H1 (cell line): ENCODE measurements at regions not wholly inside any gene's neighbourhood (a gene's known extent, or its start where the extent isn't known, plus 50 kb on each side); places are given as distances from the start of the nearest gene placed in this dataset.
A peak's percentile ranks its signal among the peaks of the same experiment; 100 is the strongest.

Experiments
- CTCF ChIA-PET: fragments of 300-600 bp; sonication (Branson Sonifier 250); formaldehyde crosslinking; loops from one replicate; lab custom pipeline; 2021; ENCODE audit not compliant: partially characterized antibody; lab: Charles Lee
- POLR2A ChIA-PET: fragments of 300-600 bp; sonication (Branson Sonifier 250); formaldehyde crosslinking; loops from one replicate; lab custom pipeline; 2021; ENCODE audit warnings: inconsistent platforms; ENCODE audit not compliant: partially characterized antibody; lab: Charles Lee
- DNase-seq, 2 experiments: peaks; one replicate each; pipeline versions ENCODE4 v3.0.0 to v3.0.0-alpha.2; 2010 to 2022; ENCODE audit warnings: low spot score in 2 of 2, low read depth in 1 of 2, mixed read lengths in 1 of 2
- FAIRE-seq: peaks from 2 replicates; lab custom pipeline; 2011; peaks lifted over from hg19 to GRCh38; lab: Jason Lieb, UNC
- H2AFZ ChIP-seq: 2 replicates; pipeline ENCODE4 v1.8.1; 2012; ENCODE audit warnings: low read length, inconsistent platforms
- H2AK5ac ChIP-seq: 2 replicates; pipeline ENCODE4 v1.6.1; 2013; ENCODE audit warnings: low read depth, low read length
- H2BK120ac ChIP-seq: replicated peaks from 2 replicates; pipeline ENCODE3; 2013; ENCODE audit warnings: low read depth, low read length, inconsistent platforms
- H2BK12ac ChIP-seq: 2 replicates; pipeline ENCODE4 v1.6.1; 2013; ENCODE audit warnings: low read depth, low read length
- H2BK15ac ChIP-seq: 2 replicates; pipeline ENCODE4 v1.6.1; 2013; ENCODE audit warnings: low read length
- H2BK20ac ChIP-seq: 2 replicates; pipeline ENCODE4 v1.6.1; 2013; ENCODE audit warnings: low read length
- H2BK5ac ChIP-seq: 2 replicates; pipeline ENCODE4 v1.6.1; 2013; ENCODE audit warnings: low read depth, low read length
- H3K14ac ChIP-seq: 2 replicates; pipeline ENCODE4 v1.6.1; 2013; ENCODE audit warnings: inconsistent platforms; ENCODE audit not compliant: insufficient read length
- H3K18ac ChIP-seq: 2 replicates; pipeline ENCODE4 v1.6.1; 2013; ENCODE audit warnings: low read length; ENCODE audit errors: extremely low read depth
- H3K23ac ChIP-seq: 2 replicates; pipeline ENCODE4 v1.6.1; 2013; ENCODE audit warnings: inconsistent platforms; ENCODE audit not compliant: insufficient read length
- H3K23me2 ChIP-seq: 2 replicates; pipeline ENCODE4 v1.6.1; 2013; ENCODE audit warnings: low read depth, low read length
- H3K27ac ChIP-seq: 2 replicates; pipeline ENCODE4 v1.6.1; 2011; ENCODE audit warnings: low read depth, low read length, inconsistent platforms
- H3K27me3 ChIP-seq, 4 experiments: replicated peaks in 1 of 4; 1 replicate in 1 of 4; 2 replicates in 3 of 4; pipeline versions ENCODE4 v1.6.1 to v1.8.1; 2011 to 2013; ENCODE audit warnings: low read length in 3 of 4, mild to moderate bottlenecking in 3 of 4, inconsistent platforms in 2 of 4, mixed read lengths in 2 of 4, moderate library complexity in 1 of 4; ENCODE audit not compliant: control insufficient read depth in 3 of 4, insufficient read depth in 3 of 4; ENCODE audit errors: extremely low read depth in 1 of 4
- H3K36me3 ChIP-seq, 4 experiments: 2 replicates each; pipeline versions ENCODE4 v1.6.1 to v1.8.1; 2011 to 2013; ENCODE audit warnings: mild to moderate bottlenecking in 4 of 4, low read length in 3 of 4, moderate library complexity in 2 of 4, control low read depth in 1 of 4, inconsistent platforms in 1 of 4; ENCODE audit not compliant: insufficient read depth in 4 of 4, control insufficient read depth in 2 of 4
- H3K4ac ChIP-seq: replicated peaks from 2 replicates; pipeline ENCODE3; 2013; ENCODE audit warnings: low read length, low read depth, mixed read lengths, inconsistent platforms; ENCODE audit not compliant: insufficient read length
- H3K4me1 ChIP-seq, 4 experiments: replicated peaks in 1 of 4; 1 replicate in 1 of 4; 2 replicates in 3 of 4; pipeline versions ENCODE4 v1.6.1 to v1.8.1; 2011 to 2013; ENCODE audit warnings: low read length in 3 of 4, inconsistent platforms in 2 of 4, mixed read lengths in 1 of 4; ENCODE audit not compliant: insufficient read depth in 4 of 4, control insufficient read depth in 3 of 4
- H3K4me2 ChIP-seq, 2 experiments: 2 replicates each; pipeline versions ENCODE4 v1.6.1 to v1.8.1; 2011 to 2013; ENCODE audit warnings: low read depth in 2 of 2, low read length in 2 of 2, control low read depth in 1 of 2, inconsistent platforms in 1 of 2, mild to moderate bottlenecking in 1 of 2; ENCODE audit not compliant: insufficient read depth in 1 of 2
- H3K4me3 ChIP-seq, 4 experiments: fragments of 200-600, 300-600 bp in 1 of 4; sonication (generic), shearing (Covaris generic), sonication (Bioruptor Twin) in 1 of 4; 2 replicates each; pipeline versions ENCODE4 v1.5.1 to v1.8.1; 2011 to 2016; ENCODE audit warnings: low read length in 4 of 4, low read depth in 3 of 4, control low read depth in 2 of 4, inconsistent platforms in 2 of 4, mild to moderate bottlenecking in 2 of 4, mixed read lengths in 1 of 4, moderate library complexity in 1 of 4; ENCODE audit not compliant: insufficient read depth in 2 of 4; ENCODE audit errors: extremely low read depth in 1 of 4
- H3K56ac ChIP-seq: replicated peaks from 2 replicates; pipeline ENCODE3; 2013; ENCODE audit warnings: low read depth, mild to moderate bottlenecking, mixed read lengths, low read length, inconsistent platforms; ENCODE audit not compliant: insufficient read length
- H3K79me1 ChIP-seq: 2 replicates; pipeline ENCODE4 v1.6.1; 2013; ENCODE audit warnings: low read depth, low read length, control low read depth
- H3K79me2 ChIP-seq, 2 experiments: 2 replicates each; pipeline versions ENCODE4 v1.6.1 to v1.8.1; 2012 to 2013; ENCODE audit warnings: low read length in 2 of 2, mild to moderate bottlenecking in 2 of 2, inconsistent platforms in 1 of 2; ENCODE audit not compliant: insufficient read depth in 2 of 2, control insufficient read depth in 1 of 2
- H3K9ac ChIP-seq, 4 experiments: replicated peaks in 1 of 4; 1 replicate in 1 of 4; 2 replicates in 3 of 4; pipeline versions ENCODE4 v1.6.1 to v1.8.1; 2011 to 2013; ENCODE audit warnings: low read depth in 3 of 4, low read length in 3 of 4, control low read depth in 2 of 4, mild to moderate bottlenecking in 2 of 4, moderate library complexity in 2 of 4, inconsistent platforms in 1 of 4; ENCODE audit errors: extremely low read depth in 1 of 4
- H3K9me3 ChIP-seq, 2 experiments: 2 replicates each; pipeline versions ENCODE4 v1.6.1 to v1.8.1; 2012 to 2013; ENCODE audit warnings: mild to moderate bottlenecking in 2 of 2, moderate library complexity in 2 of 2, control low read depth in 1 of 2, inconsistent platforms in 1 of 2, low read depth in 1 of 2, low read length in 1 of 2, mixed read lengths in 1 of 2; ENCODE audit not compliant: insufficient read depth in 2 of 2
- H4K20me1 ChIP-seq, 2 experiments: replicated peaks in 1 of 2; 2 replicates each; pipeline versions ENCODE3 to v1.8.1; 2011 to 2013; ENCODE audit warnings: inconsistent platforms in 2 of 2, low read length in 2 of 2, mild to moderate bottlenecking in 1 of 2; ENCODE audit not compliant: insufficient read depth in 2 of 2, control insufficient read depth in 1 of 2
- H4K5ac ChIP-seq: 2 replicates; pipeline ENCODE4 v1.6.1; 2013; ENCODE audit warnings: low read length, low read depth, mixed read lengths, inconsistent platforms; ENCODE audit not compliant: insufficient read length
- H4K8ac ChIP-seq: 2 replicates; pipeline ENCODE4 v1.8.0; 2013; ENCODE audit warnings: mild to moderate bottlenecking, moderate library complexity, low read length, inconsistent platforms; ENCODE audit not compliant: insufficient read depth; ENCODE audit errors: extremely low read depth
- H4K91ac ChIP-seq: replicated peaks from 2 replicates; pipeline ENCODE3; 2013; ENCODE audit warnings: low read length, mixed read lengths, inconsistent platforms; ENCODE audit not compliant: insufficient read length
- BCL11A ChIP-seq, 2 experiments: IDR thresholded peaks; one replicate each; pipeline ENCODE4 v1.6.1; 2011; ENCODE audit warnings: low read depth in 2 of 2, low read length in 2 of 2, mild to moderate bottlenecking in 2 of 2
- CBX5 ChIP-seq: fragments of 300-800, 300-1000 bp; sonication (generic); IDR thresholded peaks from 2 replicates; pipeline ENCODE4 v1.7.1; 2016; ENCODE audit warnings: antibody characterized with exemption, low read length, low read depth
- CEBPB ChIP-seq: IDR thresholded peaks from 2 replicates; pipeline ENCODE4 v1.6.1; 2012; ENCODE audit warnings: low read depth, low read length
- EGR1 ChIP-seq: IDR thresholded peaks from 2 replicates; pipeline ENCODE4 v1.6.1; 2011; ENCODE audit warnings: low read depth, low read length, borderline replicate concordance
- EZH2 ChIP-seq: fragments of 200-600 bp; sonication (generic); IDR thresholded peaks from 2 replicates; pipeline ENCODE4 v1.7.1; 2012; ENCODE audit warnings: low read depth, mild to moderate bottlenecking, moderate library complexity, low read length, inconsistent platforms; ENCODE audit not compliant: severe bottlenecking
- NANOG ChIP-seq: IDR thresholded peaks from 2 replicates; pipeline ENCODE4 v1.6.1; 2011; ENCODE audit warnings: low read length, low read depth, mild to moderate bottlenecking, inconsistent platforms; ENCODE audit not compliant: insufficient read depth, poor library complexity, severe bottlenecking
- POU5F1 ChIP-seq: IDR thresholded peaks from 2 replicates; pipeline ENCODE4 v1.6.1; 2011; ENCODE audit warnings: low read depth, mild to moderate bottlenecking, low read length, moderate library complexity
- RAD21 ChIP-seq, 2 experiments: IDR thresholded peaks in 1 of 2; conservative IDR thresholded peaks in 1 of 2; 2 replicates each; pipeline ENCODE4 v1.6.1; 2011; ENCODE audit warnings: low read depth in 2 of 2, low read length in 2 of 2, improper control_type of control experiment in 1 of 2, inconsistent platforms in 1 of 2, mild to moderate bottlenecking in 1 of 2, moderate library complexity in 1 of 2
- RBBP5 ChIP-seq: IDR thresholded peaks from 2 replicates; pipeline ENCODE4 v1.7.1; 2012; ENCODE audit warnings: low read depth, mild to moderate bottlenecking, inconsistent platforms, low read length, moderate library complexity, borderline replicate concordance
- SIRT6 ChIP-seq: IDR thresholded peaks from one replicate; pipeline ENCODE4 v1.7.1; 2012; ENCODE audit warnings: low read length, inconsistent platforms
- SP2 ChIP-seq: IDR thresholded peaks from 2 replicates; pipeline ENCODE4 v1.6.1; 2012; ENCODE audit warnings: mild to moderate bottlenecking, low read length, inconsistent platforms
- TAF7 ChIP-seq: optimal IDR thresholded peaks from 2 replicates; pipeline ENCODE3; 2011; ENCODE audit warnings: low read depth, mild to moderate bottlenecking, inconsistent platforms, low read length, moderate library complexity, borderline replicate concordance
- YY1 ChIP-seq: IDR thresholded peaks from 2 replicates; pipeline ENCODE4 v1.6.1; 2011; ENCODE audit warnings: low read depth, mild to moderate bottlenecking, low read length
- ZNF274 ChIP-seq: IDR thresholded peaks from 2 replicates; pipeline ENCODE4 v1.7.0; 2012; ENCODE audit warnings: low read length, borderline replicate concordance; ENCODE audit errors: extremely low read depth
- WGBS, 2 experiments: shearing (Covaris generic) in 1 of 2; methylation state at CpG; one replicate each; pipeline versions ENCODE4 v1.1.6 to v1.1.7; 2013 to 2015; ENCODE audit warnings: low lambda C conversion rate in 2 of 2, mixed read lengths in 2 of 2, inconsistent platforms in 1 of 2, low coverage in 1 of 2, missing lambda C conversion rate in 1 of 2; ENCODE audit not compliant: insufficient replicate concordance in 2 of 2, insufficient coverage in 1 of 2, insufficient read length in 1 of 2; ENCODE audit errors: extremely low coverage in 1 of 2, missing lambda C conversion rate in 1 of 2; 5-methylcytosine and 5-hydroxymethylcytosine counted together
- TF ChIP-seq, protein P1 (sequence below): IDR thresholded peaks from 2 replicates; pipeline ENCODE4 v1.6.1; 2011; ENCODE audit warnings: low read depth, mild to moderate bottlenecking, low read length; ENCODE audit not compliant: insufficient read depth

- peak overlapping the region; percentile 67; the same call in 1 of the 2 replicates for H2AFZ ChIP-seq
- no peaks in the 10 kb centered on the region for H3K79me2 ChIP-seq
- H4K91ac ChIP-seq = no peak overlapping the region
- no peak overlapping the region for H2BK12ac ChIP-seq
- no peak overlapping the region for H4K8ac ChIP-seq
- no peak overlapping the region for H3K56ac ChIP-seq
- no peak overlapping the region for H3K4ac ChIP-seq
- H2BK15ac ChIP-seq = no peak overlapping the region
- DNase-seq = no peak
- H4K20me1 ChIP-seq = no peaks in the 10 kb centered on the region
- POLR2A ChIA-PET = no interaction called here
- WGBS, 2 experiments = 100% methylated on average over 1 of the region's 1 CpG; no CpG with 5 or more reads in 1 of the 2 experiments
- H3K4me3 ChIP-seq = no peak overlapping the region
- no peak overlapping the region for H4K5ac ChIP-seq
- no peak overlapping the region for H3K23ac ChIP-seq
- no peak overlapping the region for H2AK5ac ChIP-seq
- FAIRE-seq = no peak
- CTCF ChIA-PET = interaction anchor here (1.0 kb wide), 1 partner anchor 332 kb away, joined by 3 read pairs; no protein-coding TSS in a partner anchor
- no peak overlapping the region for H2BK5ac ChIP-seq
- no peak overlapping the region for H3K27ac ChIP-seq
- no peaks in the 10 kb centered on the region for H3K4me1 ChIP-seq
- no peaks in the 10 kb centered on the region for H3K9me3 ChIP-seq
- no peak overlapping the region for H3K14ac ChIP-seq
- no peak overlapping the region for H3K4me2 ChIP-seq
- no peak overlapping the region for H3K18ac ChIP-seq
- H3K9ac ChIP-seq = no peak overlapping the region
- no peaks in the 10 kb centered on the region for H3K79me1 ChIP-seq
- no peaks in the 10 kb centered on the region for H3K23me2 ChIP-seq
- no peaks in the 10 kb centered on the region for H3K27me3 ChIP-seq
- H2BK120ac ChIP-seq = no peak overlapping the region
- no peak overlapping the region for H2BK20ac ChIP-seq
- H3K36me3 ChIP-seq = no peaks in the 10 kb centered on the region
- TF ChIP-seq EZH2 (no peak), RAD21 (IDR thresholded peaks at IDR 0.05 in 1 of 2, conservative IDR thresholded peaks at IDR 0.05 in 1 of 2; ENCODE audit: low read depth in 2 of 2, low read length in 2 of 2) (no peak), POU5F1 (no peak), TAF7 (no peak), RBBP5 (no peak), YY1 (no peak), SP2 (no peak), CEBPB (no peak), NANOG (no peak), SIRT6 (no peak), ZNF274 (no peak), CBX5 (no peak), BCL11A (IDR thresholded peaks at IDR 0.05; ENCODE audit: low read depth in 2 of 2, low read length in 2 of 2) (no peak), EGR1 (no peak)
- TF ChIP-seq, protein P1, sequence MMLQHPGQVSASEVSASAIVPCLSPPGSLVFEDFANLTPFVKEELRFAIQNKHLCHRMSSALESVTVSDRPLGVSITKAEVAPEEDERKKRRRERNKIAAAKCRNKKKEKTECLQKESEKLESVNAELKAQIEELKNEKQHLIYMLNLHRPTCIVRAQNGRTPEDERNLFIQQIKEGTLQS = no peak
Observed at GRCh38 chr1:83546874-83547273, 452.1 kb downstream of the TTLL7 start.
